Omental fat pad (tissue), 3 donors: ENCODE measurements at regions not wholly inside any gene's neighbourhood (a gene's known extent, or its start where the extent isn't known, plus 50 kb on each side); places are given as distances from the start of the nearest gene placed in this dataset.

Experiments
- ATAC-seq: fragments of 150-250 bp; one replicate; pipeline ENCODE4 v1.9.1; 2016; ENCODE audit warnings: mild to moderate bottlenecking, moderate library complexity; ENCODE audit not compliant: low FRiP score
- DNase-seq: peaks from one replicate; pipeline ENCODE4 v3.0.0-alpha.2; 2019; ENCODE audit warnings: low spot score
- CTCF ChIP-seq, 3 donors: fragments of 450-650 bp; IDR thresholded peaks; one replicate each; pipeline ENCODE4 v1.5.1; 2016 to 2017; ENCODE audit warnings: antibody characterized with exemption in 3 of 3, mild to moderate bottlenecking in 3 of 3, moderate library complexity in 2 of 3

DNA sequence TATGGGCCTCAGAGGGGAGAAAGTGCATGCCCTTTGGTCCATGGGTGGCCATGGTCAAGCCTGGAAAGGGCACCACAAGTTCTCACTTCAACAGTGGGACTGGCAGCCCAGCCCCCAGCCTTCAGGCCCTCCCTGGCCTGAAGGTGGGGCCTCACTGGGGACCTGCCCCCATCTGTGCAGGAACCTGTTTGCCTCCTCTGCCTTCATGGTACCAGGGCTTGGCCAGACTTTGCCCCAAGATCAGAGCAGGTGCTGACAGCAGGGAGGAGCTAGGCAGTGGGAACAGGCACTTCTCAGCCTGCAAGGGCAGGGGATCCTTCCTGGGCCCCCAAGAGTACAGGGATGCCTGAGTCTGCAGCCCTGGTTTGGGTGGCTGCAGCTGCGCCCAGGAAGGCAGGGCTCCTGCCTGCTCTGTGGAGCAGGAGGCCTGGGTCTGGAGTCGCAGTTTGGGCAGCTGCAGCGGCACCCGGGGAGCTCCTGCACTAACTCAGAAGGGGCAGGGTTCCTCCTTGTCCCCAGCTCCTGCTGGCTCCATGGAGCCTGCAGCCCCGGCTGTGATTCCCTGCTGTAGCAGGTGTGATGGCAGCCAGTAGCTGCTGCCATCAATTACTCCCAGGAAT, 460.1 kb upstream of the NCAM2 start:
- DNase-seq (no peak), ATAC-seq (no peak)
- no peak for TF ChIP-seq CTCF (IDR thresholded peaks at IDR 0.05)

DNA sequence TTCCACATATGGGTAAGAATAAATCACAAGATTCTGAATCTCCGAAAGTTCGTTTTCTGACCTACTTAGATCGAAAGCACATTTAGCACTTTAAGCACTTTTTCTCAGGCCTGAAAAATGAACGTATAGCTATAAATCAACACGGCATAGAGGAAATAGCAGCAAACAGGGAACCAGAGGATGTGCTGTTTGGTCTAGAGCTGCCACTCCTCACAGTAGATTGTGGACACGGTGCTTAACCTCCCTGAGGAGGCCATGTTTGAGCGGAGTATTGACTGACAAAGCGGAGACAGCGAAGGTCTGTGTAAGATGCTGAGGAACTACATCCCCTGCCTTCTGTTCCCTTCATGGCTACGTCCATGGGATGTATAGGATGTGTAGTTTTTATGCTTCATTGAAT, 452.8 kb upstream of the NCAM2 start:
- no peak for TF ChIP-seq CTCF (IDR thresholded peaks at IDR 0.05)
- DNase-seq, result no peak
- no peak for ATAC-seq

DNA sequence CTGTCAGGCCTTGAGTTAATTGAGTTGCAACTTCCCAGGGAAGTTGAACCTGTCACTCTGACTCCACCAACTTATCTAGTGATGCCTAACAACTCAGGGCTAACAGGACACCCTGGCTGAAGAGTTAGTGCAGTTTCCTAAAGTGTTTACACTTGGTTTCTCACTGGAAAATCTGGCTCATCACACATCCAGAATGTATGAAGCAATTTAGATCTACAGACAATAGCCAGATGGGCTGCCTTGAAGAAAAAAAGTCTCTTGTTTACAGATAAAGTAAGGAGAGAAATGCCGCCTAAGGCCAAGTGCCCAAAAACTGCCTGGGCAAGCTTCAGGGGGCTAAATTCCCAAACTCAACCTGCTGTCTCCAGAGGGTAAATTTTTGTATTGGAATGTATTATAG, 446.3 kb upstream of the NCAM2 start:
- TF ChIP-seq CTCF (IDR thresholded peaks at IDR 0.05), result no peak
- no peak for DNase-seq
- no peak for ATAC-seq

DNA sequence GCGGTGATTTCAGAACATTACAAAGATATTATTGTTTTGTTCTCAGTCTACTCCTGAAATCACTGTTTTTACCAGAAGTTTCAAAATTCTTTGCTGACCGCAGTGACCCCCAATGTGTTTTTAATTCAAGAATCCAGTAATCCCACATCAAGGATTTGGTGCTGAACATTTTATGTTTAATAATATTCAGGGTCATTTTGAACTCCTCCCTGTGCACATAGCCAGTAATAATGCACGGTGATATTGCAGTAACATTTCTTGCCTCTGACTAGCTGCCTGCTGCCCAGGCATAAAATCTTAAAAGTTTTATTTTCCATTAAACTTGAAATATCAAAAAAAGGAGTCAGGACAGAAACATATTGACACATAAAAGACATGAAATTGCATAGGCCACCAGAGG, 443.4 kb upstream of the NCAM2 start:
- no peak for DNase-seq
- TF ChIP-seq CTCF (IDR thresholded peaks at IDR 0.05), result no peak
- no peak for ATAC-seq

DNA sequence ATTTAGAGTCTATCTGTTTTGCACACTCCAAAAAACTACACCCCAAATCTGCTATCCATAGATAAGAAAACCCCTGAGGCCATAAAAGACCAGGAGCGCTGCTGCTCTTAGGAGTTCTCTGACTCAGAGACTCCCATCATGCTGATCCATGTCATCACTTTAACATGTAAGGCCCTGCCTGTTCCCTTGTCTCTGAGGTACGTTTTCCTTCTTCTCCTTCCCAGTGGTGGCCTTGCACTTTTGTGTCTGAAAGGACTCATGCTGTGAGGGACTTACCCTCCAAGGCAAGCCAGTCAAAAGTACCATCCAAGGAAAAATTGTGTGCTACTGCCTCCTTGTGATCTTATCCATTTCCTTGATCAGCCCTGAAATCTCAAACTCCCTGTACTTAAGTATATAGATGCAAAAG, 427.4 kb upstream of the NCAM2 start:
- TF ChIP-seq CTCF (IDR thresholded peaks at IDR 0.05), result no peak
- DNase-seq (no peak), ATAC-seq (no peak)

- no peak for ATAC-seq
- no peak for TF ChIP-seq CTCF (IDR thresholded peaks at IDR 0.05)
- no peak for DNase-seq
These were observed 425.6 kb upstream of the NCAM2 start for GRCh38 chr21:20572582-20572981.

DNA sequence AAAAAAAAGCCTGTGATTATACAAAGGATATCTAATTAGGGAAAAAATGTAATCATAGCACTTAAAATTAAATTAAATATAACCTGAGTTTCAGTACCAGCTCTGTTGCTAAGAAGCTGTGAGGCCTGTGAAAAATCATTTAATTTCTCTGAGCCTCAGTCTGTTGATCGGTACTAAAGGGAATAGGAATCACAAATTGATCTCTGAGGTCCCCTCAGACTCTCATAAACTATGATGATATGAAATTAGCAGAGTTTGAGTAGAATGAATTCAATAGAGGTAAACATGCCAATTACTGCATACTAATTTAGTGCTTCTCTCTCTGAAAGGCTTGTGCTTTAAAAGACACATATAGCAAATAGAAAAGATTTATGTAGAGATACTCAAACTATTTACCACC, 416.8 kb upstream of the NCAM2 start:
- DNase-seq (no peak), ATAC-seq (no peak)
- TF ChIP-seq CTCF (IDR thresholded peaks at IDR 0.05), result no peak
